Natural killer cell (primary cell): ENCODE measurements at regions not wholly inside any gene's neighbourhood (a gene's known extent, or its start where the extent isn't known, plus 50 kb on each side); places are given as distances from the start of the nearest gene placed in this dataset.

Experiments used
- ATAC-seq, 3 donors: fragments of 150-1000 bp in 2 of 3; fragments of 200-7000 bp in 1 of 3; cut with Tn5 transposase; 1 replicate in 1 of 3; 2 replicates in 2 of 3; pipeline ENCODE4 v1.10.0; 2021; ENCODE audit warnings: mild to moderate bottlenecking in 2 of 3, moderate library complexity in 2 of 3
- DNase-seq, 2 donors: peaks; one replicate each; pipeline versions ENCODE4 v3.0.0 to v3.0.0-alpha.2; 2013 to 2021; ENCODE audit warnings: mixed read lengths in 1 of 2
- H3K27ac ChIP-seq: one replicate; pipeline ENCODE4 v1.5.1; 2013; ENCODE audit warnings: mild to moderate bottlenecking, low read length
- H3K27me3 ChIP-seq: one replicate; pipeline ENCODE4 v1.6.1; 2013; ENCODE audit warnings: low read length; ENCODE audit not compliant: control insufficient read depth, insufficient read depth
- H3K36me3 ChIP-seq: one replicate; pipeline ENCODE4 v1.6.1; 2013; ENCODE audit warnings: low read length; ENCODE audit not compliant: control insufficient read depth, insufficient read depth
- H3K4me1 ChIP-seq: one replicate; pipeline ENCODE4 v1.6.1; 2013; ENCODE audit warnings: low read length; ENCODE audit not compliant: control insufficient read depth, insufficient read depth
- H3K4me3 ChIP-seq: one replicate; pipeline ENCODE4 v1.5.1; 2013; ENCODE audit warnings: low read length
- H3K9me3 ChIP-seq: one replicate; pipeline ENCODE4 v1.6.1; 2013; ENCODE audit warnings: low read length; ENCODE audit not compliant: control insufficient read depth, insufficient read depth
- H3K27ac Mint-ChIP-seq, 2 donors: one replicate each; pipeline ENCODE4 v1.8.0; 2022; ENCODE audit warnings: mild to moderate bottlenecking in 2 of 2, mixed read lengths in 2 of 2, moderate library complexity in 1 of 2
- H3K27me3 Mint-ChIP-seq, 2 donors: one replicate each; pipeline ENCODE4 v1.8.0; 2022; ENCODE audit warnings: low read depth in 2 of 2, mixed read lengths in 2 of 2
- H3K36me3 Mint-ChIP-seq: one replicate; pipeline ENCODE4 v1.8.0; 2022; ENCODE audit warnings: mixed read lengths
- H3K4me1 Mint-ChIP-seq, 2 donors: one replicate each; pipeline ENCODE4 v1.8.0; 2022; ENCODE audit warnings: mixed read lengths in 2 of 2
- H3K4me3 Mint-ChIP-seq: one replicate; pipeline ENCODE4 v1.8.0; 2022; ENCODE audit warnings: mild to moderate bottlenecking, moderate library complexity, mixed read lengths
- H3K9me3 Mint-ChIP-seq, 2 donors: one replicate each; pipeline ENCODE4 v1.8.0; 2022; ENCODE audit warnings: mixed read lengths in 2 of 2
- WGBS: methylation state at CpG from one replicate; pipeline ENCODE4 v1.1.7; 2013; ENCODE audit warnings: missing lambda C conversion rate; ENCODE audit not compliant: insufficient coverage; 5-methylcytosine and 5-hydroxymethylcytosine counted together
- intact Hi-C: fragments of 100-400 bp; cut with micrococcal nuclease; formaldehyde crosslinking; loops from one replicate; pipeline ENCODE4 v1.14.2; 2022
- TF ChIP-seq, protein P1 (sequence below): fragments of 200-600 bp; IDR thresholded peaks from one replicate; pipeline ENCODE4 v1.8.0; 2022; ENCODE audit warnings: antibody characterized with exemption

DNA sequence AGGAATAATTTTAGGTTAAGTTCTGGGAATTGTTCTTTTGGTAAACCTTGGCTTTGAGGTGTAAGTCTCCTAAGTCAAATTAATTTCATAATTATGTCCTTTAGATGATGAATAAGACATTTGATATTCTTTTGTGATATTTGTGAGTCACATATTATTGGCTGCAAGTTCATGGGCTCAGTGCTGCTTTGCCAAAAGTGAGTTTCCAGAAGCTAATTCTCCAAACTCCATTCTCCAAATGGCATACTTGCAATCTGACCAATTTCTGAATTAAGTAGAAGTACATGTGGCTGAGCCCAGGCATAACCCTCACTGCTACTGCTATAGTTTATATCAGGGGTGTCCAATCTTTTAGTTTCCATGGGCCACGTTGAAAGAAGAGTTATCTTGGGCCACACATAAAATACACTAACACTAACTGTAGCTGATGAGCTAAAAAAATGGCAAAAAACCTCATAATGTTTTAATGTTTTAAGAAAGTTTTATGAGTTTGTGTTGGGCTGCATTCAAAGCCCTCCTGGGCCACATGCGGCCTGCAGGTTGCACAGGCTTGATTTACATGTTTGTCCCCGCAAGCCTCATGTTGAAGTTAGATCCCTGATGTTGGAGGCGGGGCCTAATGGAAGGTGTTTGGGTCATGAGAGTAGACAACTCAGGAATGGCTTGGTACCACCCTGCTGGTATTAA is 196.1 kb downstream of the ZNF330 start:
- Mint-ChIP-seq H3K4me3 (no peak overlapping the region), H3K4me1 (no peaks in the 10 kb centered on the region), H3K27ac (no peak overlapping the region), H3K27me3 (no peaks in the 10 kb centered on the region), H3K9me3 (peaks cover 4% of the 10 kb centered on the region in 2 donors), H3K36me3 (no peaks in the 10 kb centered on the region)
- Histone ChIP-seq H3K9me3 (no peaks in the 10 kb centered on the region), H3K36me3 (no peaks in the 10 kb centered on the region), H3K4me3 (no peak overlapping the region), H3K4me1 (no peaks in the 10 kb centered on the region), H3K27me3 (no peaks in the 10 kb centered on the region), H3K27ac (no peak overlapping the region)
- TF ChIP-seq, protein P1, sequence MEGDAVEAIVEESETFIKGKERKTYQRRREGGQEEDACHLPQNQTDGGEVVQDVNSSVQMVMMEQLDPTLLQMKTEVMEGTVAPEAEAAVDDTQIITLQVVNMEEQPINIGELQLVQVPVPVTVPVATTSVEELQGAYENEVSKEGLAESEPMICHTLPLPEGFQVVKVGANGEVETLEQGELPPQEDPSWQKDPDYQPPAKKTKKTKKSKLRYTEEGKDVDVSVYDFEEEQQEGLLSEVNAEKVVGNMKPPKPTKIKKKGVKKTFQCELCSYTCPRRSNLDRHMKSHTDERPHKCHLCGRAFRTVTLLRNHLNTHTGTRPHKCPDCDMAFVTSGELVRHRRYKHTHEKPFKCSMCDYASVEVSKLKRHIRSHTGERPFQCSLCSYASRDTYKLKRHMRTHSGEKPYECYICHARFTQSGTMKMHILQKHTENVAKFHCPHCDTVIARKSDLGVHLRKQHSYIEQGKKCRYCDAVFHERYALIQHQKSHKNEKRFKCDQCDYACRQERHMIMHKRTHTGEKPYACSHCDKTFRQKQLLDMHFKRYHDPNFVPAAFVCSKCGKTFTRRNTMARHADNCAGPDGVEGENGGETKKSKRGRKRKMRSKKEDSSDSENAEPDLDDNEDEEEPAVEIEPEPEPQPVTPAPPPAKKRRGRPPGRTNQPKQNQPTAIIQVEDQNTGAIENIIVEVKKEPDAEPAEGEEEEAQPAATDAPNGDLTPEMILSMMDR = no peak
- ATAC-seq (no peak), DNase-seq (no peak)
- 86% methylated on average over 3 of the region's 4 CpGs for WGBS
- intact Hi-C loops = no loop called here

GRCh38 chr4:141417387-141417786 is 196.7 kb downstream of the ZNF330 start:
- Histone ChIP-seq H3K4me1 (no peaks in the 10 kb centered on the region), H3K36me3 (no peaks in the 10 kb centered on the region), H3K27ac (no peak overlapping the region), H3K9me3 (no peaks in the 10 kb centered on the region), H3K4me3 (no peak overlapping the region), H3K27me3 (no peaks in the 10 kb centered on the region)
- intact Hi-C loops = no loop called here
- Mint-ChIP-seq H3K9me3 (peaks cover 9 to 10% of the 10 kb centered on the region in 2 donors), H3K27me3 (no peaks in the 10 kb centered on the region), H3K4me3 (no peak overlapping the region), H3K27ac (no peak overlapping the region), H3K36me3 (peaks cover 3% of the 10 kb centered on the region), H3K4me1 (no peaks in the 10 kb centered on the region)
- ATAC-seq (no peak), DNase-seq (no peak)
- WGBS = 90% methylated on average over 2 of the region's 2 CpGs
- TF ChIP-seq, protein P1 = no peak

DNA sequence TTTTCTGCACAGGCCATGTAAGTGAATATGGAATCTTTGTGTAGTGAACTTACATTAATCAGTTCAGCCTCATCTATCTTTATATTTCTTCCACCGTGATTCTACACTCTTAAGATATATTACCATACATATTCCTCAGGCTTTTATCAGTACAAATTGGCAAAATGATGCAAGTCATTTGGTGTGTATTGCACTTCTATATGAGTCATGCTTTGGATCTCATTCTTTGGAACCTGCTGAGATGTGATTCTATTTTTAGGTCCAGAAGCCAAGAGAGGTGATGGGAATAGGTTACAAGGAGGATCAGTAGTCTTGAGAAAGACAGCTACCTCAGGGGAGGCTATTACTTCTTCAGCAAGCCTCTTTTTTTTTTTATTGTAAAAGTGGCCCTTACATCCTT is 204.4 kb downstream of the ZNF330 start:
- no peaks in the 10 kb centered on the region for H3K27me3 Mint-ChIP-seq

More for the DNA sequence above, 204.4 kb downstream of the ZNF330 start:
- no peak overlapping the region for H3K27ac ChIP-seq
- no peaks in the 10 kb centered on the region for H3K36me3 ChIP-seq
- no peak overlapping the region for H3K27ac Mint-ChIP-seq
- H3K4me1 ChIP-seq = no peaks in the 10 kb centered on the region
- TF ChIP-seq, protein P1 = no peak
- no peaks in the 10 kb centered on the region for H3K4me1 Mint-ChIP-seq
- peaks cover 7% of the 10 kb centered on the region for H3K36me3 Mint-ChIP-seq
- no peak overlapping the region for H3K4me3 ChIP-seq
- WGBS = no CpG with 5 or more reads among the region's 1 CpG
- peaks cover 3% of the 10 kb centered on the region for H3K9me3 ChIP-seq
- no peak overlapping the region for H3K4me3 Mint-ChIP-seq
- H3K27me3 ChIP-seq = no peaks in the 10 kb centered on the region
- peaks cover 14 to 19% of the 10 kb centered on the region in 2 donors for H3K9me3 Mint-ChIP-seq
- ATAC-seq (no peak), DNase-seq (no peak)
- intact Hi-C loops = no loop called here
